ENCODE measurements at regions not wholly inside any gene's neighbourhood (a gene's known extent, or its start where the extent isn't known, plus 50 kb on each side); places are given as distances from the start of the nearest gene placed in this dataset.

DNA sequence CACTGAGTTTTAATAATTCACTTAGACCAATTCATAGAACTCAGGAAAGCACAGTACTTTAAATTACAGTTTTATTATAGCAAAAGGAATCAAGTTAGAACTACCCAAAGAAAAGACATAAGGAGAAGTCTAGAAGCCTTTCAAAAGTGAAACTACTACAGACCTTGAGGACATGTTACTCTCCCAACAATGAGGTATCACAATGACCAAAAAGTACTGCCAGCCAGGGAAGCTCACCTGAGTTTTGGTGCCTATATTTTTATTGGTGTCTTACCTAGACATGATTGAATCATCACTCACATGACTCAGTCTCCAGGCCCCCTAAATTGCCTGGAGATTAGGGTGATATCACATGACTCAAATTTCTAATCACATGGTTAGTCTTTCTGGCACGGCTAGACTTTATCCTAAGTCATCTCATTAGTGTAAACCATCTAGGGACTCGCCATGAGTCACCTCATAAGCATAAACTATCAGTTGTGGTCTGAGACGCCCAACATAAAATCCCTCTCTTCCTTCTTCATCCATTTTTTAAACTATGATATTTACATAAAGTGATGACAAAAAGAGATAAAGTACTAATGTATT, 372.3 kb downstream of the TMA16 start:
- no peak overlapping the region for H3K4me3 ChIP-seq (ENCODE audit: low read depth, low read length)
- TF ChIP-seq CTCF (IDR thresholded peaks at IDR 0.05; ENCODE audit: low read depth, low read length) (no peak), MYC (IDR thresholded peaks at IDR 0.05; ENCODE audit: low read depth, low read length) (no peak), POLR2A (IDR thresholded peaks at IDR 0.05; ENCODE audit: extremely low read depth, insufficient read length) (no peak)
- TF ChIP-seq, protein P1, sequence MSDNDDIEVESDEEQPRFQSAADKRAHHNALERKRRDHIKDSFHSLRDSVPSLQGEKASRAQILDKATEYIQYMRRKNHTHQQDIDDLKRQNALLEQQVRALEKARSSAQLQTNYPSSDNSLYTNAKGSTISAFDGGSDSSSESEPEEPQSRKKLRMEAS (IDR thresholded peaks at IDR 0.05; ENCODE audit: low read depth, low read length) = no peak
- no peak for DNase-seq (ENCODE audit: low read depth)

- TF ChIP-seq POLR2A (IDR thresholded peaks at IDR 0.05; ENCODE audit: extremely low read depth, insufficient read length) (no peak), CTCF (IDR thresholded peaks at IDR 0.05; ENCODE audit: low read depth, low read length) (no peak), MYC (IDR thresholded peaks at IDR 0.05; ENCODE audit: low read depth, low read length) (no peak)
- TF ChIP-seq, protein P1 (IDR thresholded peaks at IDR 0.05; ENCODE audit: low read depth, low read length) = no peak
- DNase-seq (ENCODE audit: low read depth) = no peak
- no peak overlapping the region for H3K4me3 ChIP-seq (ENCODE audit: low read depth, low read length)
Measured at GRCh38 chr4:163868445-163868844, 374.0 kb downstream of the TMA16 start.

- H3K4me3 ChIP-seq (ENCODE audit: low read depth, low read length) = no peak overlapping the region
- no peak for TF ChIP-seq MYC (IDR thresholded peaks at IDR 0.05; ENCODE audit: low read depth, low read length)
- TF ChIP-seq, protein P1 (IDR thresholded peaks at IDR 0.05; ENCODE audit: low read depth, low read length) = no peak
- no peak for TF ChIP-seq CTCF (IDR thresholded peaks at IDR 0.05; ENCODE audit: low read depth, low read length)
- no peak for TF ChIP-seq POLR2A (IDR thresholded peaks at IDR 0.05; ENCODE audit: extremely low read depth, insufficient read length)
- DNase-seq (ENCODE audit: low read depth) = no peak
Measured at GRCh38 chr4:163871078-163871477, 376.6 kb downstream of the TMA16 start.

GRCh38 chr4:163875327-163875726, 380.8 kb downstream of the TMA16 start:
- TF ChIP-seq MYC (IDR thresholded peaks at IDR 0.05; ENCODE audit: low read depth, low read length) = no peak
- DNase-seq (ENCODE audit: low read depth) = no peak
- H3K4me3 ChIP-seq (ENCODE audit: low read depth, low read length) = no peak overlapping the region

DNA sequence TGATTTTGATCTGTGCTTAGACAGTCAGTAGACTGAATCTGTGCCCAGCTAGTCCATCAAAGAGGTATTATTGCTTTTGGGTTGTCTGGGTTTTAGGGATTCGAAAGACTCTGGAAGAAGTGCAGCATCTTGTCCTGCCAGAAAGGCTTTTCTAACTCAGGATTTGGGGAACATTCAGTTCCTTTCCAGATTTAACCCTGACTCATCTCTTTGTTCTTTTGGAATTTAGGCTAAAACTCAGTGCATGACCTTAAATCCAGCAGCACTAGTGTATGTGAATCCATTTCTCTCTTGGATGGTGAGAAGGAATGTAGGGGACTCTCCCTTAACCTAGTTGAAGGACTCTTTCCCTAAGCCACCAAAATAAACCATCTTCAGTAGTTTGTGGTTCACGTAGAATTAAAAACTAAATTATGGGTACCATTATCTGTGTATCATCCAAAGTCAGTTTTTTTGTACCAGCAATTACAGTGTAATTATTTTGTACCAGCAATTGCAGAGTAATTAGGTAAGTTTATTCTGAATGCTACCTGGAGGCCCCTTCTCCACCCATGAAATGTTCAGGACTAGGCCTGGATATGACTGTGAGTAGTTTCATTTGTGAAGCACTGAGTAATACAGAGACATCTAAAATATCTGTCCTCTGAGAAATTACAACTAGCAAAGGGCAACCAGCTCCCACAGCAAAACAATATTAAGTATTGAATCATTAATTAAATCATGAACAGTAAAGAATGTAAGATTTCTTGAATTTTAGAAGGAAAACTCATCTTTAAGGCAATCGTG, 384.0 kb downstream of the TMA16 start:
- H3K4me3 ChIP-seq (ENCODE audit: low read depth, low read length) = no peak overlapping the region
- TF ChIP-seq POLR2A (IDR thresholded peaks at IDR 0.05; ENCODE audit: extremely low read depth, insufficient read length) (no peak), CTCF (IDR thresholded peaks at IDR 0.05; ENCODE audit: low read depth, low read length) (no peak)
- TF ChIP-seq, protein P1 (IDR thresholded peaks at IDR 0.05; ENCODE audit: low read depth, low read length) = no peak
- DNase-seq (ENCODE audit: low read depth) = no peak

- TF ChIP-seq, protein P1 (IDR thresholded peaks at IDR 0.05; ENCODE audit: low read depth, low read length) = no peak
- no peak for TF ChIP-seq MYC (IDR thresholded peaks at IDR 0.05; ENCODE audit: low read depth, low read length)
- no peak for TF ChIP-seq POLR2A (IDR thresholded peaks at IDR 0.05; ENCODE audit: extremely low read depth, insufficient read length)
- no peak for TF ChIP-seq CTCF (IDR thresholded peaks at IDR 0.05; ENCODE audit: low read depth, low read length)
- H3K4me3 ChIP-seq (ENCODE audit: low read depth, low read length) = no peak overlapping the region
- no peak for DNase-seq (ENCODE audit: low read depth)
Measured at GRCh38 chr4:163892417-163892816, 397.9 kb downstream of the TMA16 start.

Data from NB4 (cell line).